SK-N-SH treated with all-trans-retinoic acid at 6 μM for 48 hours (cell line): ENCODE measurements at regions not wholly inside any gene's neighbourhood (a gene's known extent, or its start where the extent isn't known, plus 50 kb on each side); places are given as distances from the start of the nearest gene placed in this dataset.

Source experiments
- BACH2 ChIP-seq: fragments of 250-450 bp; sonication (Bioruptor Pico); IDR thresholded peaks from 2 replicates; pipeline ENCODE4 v1.9.0; 2021; ENCODE audit warnings: mild to moderate bottlenecking, borderline replicate concordance
- CREB5 ChIP-seq: fragments of 250-450 bp; sonication (Bioruptor Pico); IDR thresholded peaks from 2 replicates; pipeline ENCODE4 v1.5.1; 2020; ENCODE audit warnings: low read depth, mild to moderate bottlenecking, moderate library complexity
- ESRRG ChIP-seq: fragments of 250-450 bp; sonication (Bioruptor Pico); IDR thresholded peaks from 2 replicates; pipeline ENCODE4 v1.6.1; 2021; ENCODE audit warnings: mild to moderate bottlenecking
- GLIS3 ChIP-seq: fragments of 250-450 bp; sonication (Bioruptor Pico); IDR thresholded peaks from 2 replicates; pipeline ENCODE4 v1.5.0; 2020; ENCODE audit warnings: mild to moderate bottlenecking, moderate library complexity
- PATZ1 ChIP-seq: fragments of 250-450 bp; sonication (Bioruptor Pico); IDR thresholded peaks from 2 replicates; pipeline ENCODE4 v1.8.0; 2020; ENCODE audit warnings: mild to moderate bottlenecking, moderate library complexity, borderline replicate concordance
- RARB ChIP-seq: fragments of 250-450 bp; sonication (Bioruptor Pico); IDR thresholded peaks from 2 replicates; pipeline ENCODE4 v1.8.0; 2021; ENCODE audit warnings: mild to moderate bottlenecking, moderate library complexity
- SNAI2 ChIP-seq: fragments of 250-450 bp; sonication (Bioruptor Pico); IDR thresholded peaks from 2 replicates; pipeline ENCODE4 v1.5.0; 2020; ENCODE audit warnings: mild to moderate bottlenecking, moderate library complexity
- TCF4 ChIP-seq: fragments of 250-450 bp; sonication (Bioruptor Pico); IDR thresholded peaks from 2 replicates; pipeline ENCODE4 v1.8.0; 2021; ENCODE audit warnings: mild to moderate bottlenecking, moderate library complexity, borderline replicate concordance
- TOX ChIP-seq: fragments of 250-450 bp; sonication (Bioruptor Pico); IDR thresholded peaks from 2 replicates; pipeline ENCODE4 v1.8.0; 2021; ENCODE audit warnings: mild to moderate bottlenecking, moderate library complexity, borderline replicate concordance
- ZNF70 ChIP-seq: fragments of 450-650 bp; formaldehyde crosslinking; IDR thresholded peaks from 2 replicates; pipeline ENCODE4 v1.5.0; 2020; ENCODE audit warnings: mild to moderate bottlenecking, moderate library complexity

GRCh38 chr12:30105505-30105904 lies 321.8 kb upstream of the TMTC1 start:
- TF ChIP-seq CREB5 (CRISPR knock-in tag) (no peak), ESRRG (CRISPR knock-in tag) (no peak), BACH2 (no peak), SNAI2 (CRISPR knock-in tag) (no peak), PATZ1 (CRISPR knock-in tag) (no peak), TCF4 (CRISPR knock-in tag) (no peak), GLIS3 (CRISPR knock-in tag) (no peak), TOX (CRISPR knock-in tag) (no peak), RARB (CRISPR knock-in tag) (no peak), ZNF70 (no peak)
